ENCODE measurements at regions not wholly inside any gene's neighbourhood (a gene's known extent, or its start where the extent isn't known, plus 50 kb on each side); places are given as distances from the start of the nearest gene placed in this dataset.

DNA sequence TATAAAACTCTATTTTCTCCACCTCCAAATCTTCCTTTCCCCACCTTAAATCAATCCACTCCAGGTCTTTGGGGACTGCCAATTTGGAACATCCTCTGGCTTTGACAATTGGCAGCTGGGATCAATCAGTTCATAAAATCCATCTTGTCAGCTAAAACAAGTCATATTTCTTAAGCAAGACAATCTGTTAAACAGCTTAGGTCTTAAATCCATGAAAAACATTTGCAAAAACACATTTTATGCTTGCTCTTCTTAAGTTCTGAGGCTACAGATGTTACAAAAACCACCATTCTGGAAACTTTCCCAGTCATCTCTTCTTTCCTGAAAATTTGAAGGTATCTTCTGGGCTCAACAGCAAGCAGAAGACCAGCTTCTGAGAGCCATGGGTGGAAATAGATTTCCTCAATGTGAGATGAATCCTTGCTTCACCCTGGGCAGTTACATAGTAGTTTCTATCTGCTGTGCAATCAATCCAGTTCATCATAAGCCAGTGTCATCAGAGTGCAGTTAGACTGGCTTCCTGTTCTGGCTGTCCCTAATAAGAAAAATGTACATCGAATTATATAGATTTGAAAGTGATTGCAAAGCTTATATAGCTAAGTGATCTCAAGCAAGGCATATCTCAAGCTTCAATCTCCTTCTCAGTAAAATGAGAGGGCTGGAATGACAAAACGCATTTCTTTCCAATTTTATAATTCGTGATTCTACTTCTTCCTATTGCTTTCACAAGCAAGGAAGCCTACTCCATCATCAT is 402.7 kb upstream of the INTU start:
- no peaks in the 10 kb centered on the region for H3K4me1 ChIP-seq (ENCODE audit: control insufficient read depth, insufficient read depth, low read length)
- peak; percentile 82 for DNase-seq
- no CpG with 5 or more reads among the region's 3 CpGs for WGBS (ENCODE audit: insufficient coverage)
- H3K4me3 ChIP-seq (ENCODE audit: low read length): no peak overlapping the region
- H3K9me3 ChIP-seq (replicated peaks; ENCODE audit: control insufficient read depth, low read depth, low read length): no peaks in the 10 kb centered on the region
- H3K27me3 ChIP-seq (ENCODE audit: control insufficient read depth, insufficient read depth, low read length): no peaks in the 10 kb centered on the region
- H3K27ac ChIP-seq (ENCODE audit: low read length): no peak overlapping the region
- H3K36me3 ChIP-seq (ENCODE audit: control insufficient read depth, insufficient read depth, low read length): no peaks in the 10 kb centered on the region

DNA sequence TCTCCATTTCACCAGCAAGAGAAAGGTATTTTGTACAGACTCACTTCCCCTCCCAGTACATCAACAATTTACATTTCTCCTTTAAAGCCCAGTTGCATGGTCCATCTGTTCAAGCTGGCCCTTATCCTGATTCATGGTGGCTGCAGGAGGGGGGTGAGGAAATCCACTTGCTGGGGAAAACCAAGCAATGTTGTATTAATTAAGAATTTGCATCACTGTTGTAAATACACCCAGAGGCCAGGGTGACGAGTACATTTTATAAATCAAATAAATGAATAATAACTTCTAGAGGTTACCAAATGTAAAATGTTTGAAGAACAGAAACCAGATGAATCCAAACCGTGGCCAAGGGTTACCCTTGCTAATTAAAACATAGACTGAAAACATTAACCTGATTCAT is 395.9 kb upstream of the INTU start:
- Histone ChIP-seq H3K4me3 (ENCODE audit: low read length) (no peak overlapping the region), H3K27ac (ENCODE audit: low read length) (no peak overlapping the region), H3K9me3 (replicated peaks; ENCODE audit: control insufficient read depth, low read depth, low read length) (no peaks in the 10 kb centered on the region), H3K4me1 (ENCODE audit: control insufficient read depth, insufficient read depth, low read length) (no peaks in the 10 kb centered on the region), H3K36me3 (ENCODE audit: control insufficient read depth, insufficient read depth, low read length) (no peaks in the 10 kb centered on the region), H3K27me3 (ENCODE audit: control insufficient read depth, insufficient read depth, low read length) (no peaks in the 10 kb centered on the region)
- WGBS (ENCODE audit: insufficient coverage): no CpG with 5 or more reads among the region's 2 CpGs
- no peak for DNase-seq

DNA sequence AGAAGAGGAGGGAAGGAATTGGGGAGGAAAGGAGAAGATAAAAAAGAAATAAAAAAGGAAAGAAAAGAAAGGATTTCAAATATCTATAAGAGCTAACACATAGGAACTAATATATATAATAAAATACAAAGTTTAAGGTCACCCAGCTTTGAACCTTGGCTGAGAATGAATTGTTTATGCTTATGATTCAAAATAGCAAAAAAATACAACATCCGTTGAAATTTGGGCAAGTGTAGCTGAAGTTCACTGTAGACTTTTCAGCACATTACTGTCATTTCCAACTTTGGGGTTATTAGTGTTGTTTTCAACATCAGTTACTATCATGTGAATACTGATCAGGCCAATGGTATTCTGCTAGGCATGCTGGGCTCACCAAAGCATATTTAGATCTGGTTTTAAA is 395.2 kb upstream of the INTU start:
- H3K9me3 ChIP-seq (replicated peaks; ENCODE audit: control insufficient read depth, low read depth, low read length): no peaks in the 10 kb centered on the region
- no CpG with 5 or more reads among the region's 1 CpG for WGBS (ENCODE audit: insufficient coverage)
- H3K4me3 ChIP-seq (ENCODE audit: low read length): no peak overlapping the region
- no peaks in the 10 kb centered on the region for H3K27me3 ChIP-seq (ENCODE audit: control insufficient read depth, insufficient read depth, low read length)
- H3K27ac ChIP-seq (ENCODE audit: low read length): no peak overlapping the region
- H3K36me3 ChIP-seq (ENCODE audit: control insufficient read depth, insufficient read depth, low read length): no peaks in the 10 kb centered on the region
- no peaks in the 10 kb centered on the region for H3K4me1 ChIP-seq (ENCODE audit: control insufficient read depth, insufficient read depth, low read length)
- DNase-seq: no peak

DNA sequence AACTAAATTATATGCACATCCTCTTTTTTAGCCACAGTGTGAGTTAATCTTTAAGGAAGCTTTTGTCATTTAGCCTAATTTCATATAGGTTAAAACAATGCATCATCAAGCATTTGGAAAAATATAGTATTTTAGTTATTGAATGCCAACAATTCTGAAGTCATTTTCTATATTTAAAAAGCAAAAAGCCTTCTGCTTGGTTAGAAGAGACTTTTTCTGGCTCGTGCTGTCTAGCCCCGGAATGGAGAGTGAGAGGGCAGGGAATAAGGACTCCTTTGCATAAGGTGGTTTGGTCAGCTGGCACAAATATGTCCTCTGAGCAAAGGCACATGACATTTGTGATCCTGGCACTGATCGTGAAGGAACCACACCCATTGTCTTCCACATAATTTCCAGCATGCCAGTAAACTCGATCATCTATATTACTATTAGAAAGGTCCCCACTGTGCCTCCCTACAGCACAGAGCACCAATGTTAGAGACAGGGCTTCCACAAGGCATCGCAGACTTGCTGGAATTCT is 393.7 kb upstream of the INTU start:
- DNase-seq: peak; percentile 66
- no CpG with 5 or more reads among the region's 5 CpGs for WGBS (ENCODE audit: insufficient coverage)
- Histone ChIP-seq H3K27ac (ENCODE audit: low read length) (no peak overlapping the region), H3K9me3 (replicated peaks; ENCODE audit: control insufficient read depth, low read depth, low read length) (no peaks in the 10 kb centered on the region), H3K27me3 (ENCODE audit: control insufficient read depth, insufficient read depth, low read length) (no peaks in the 10 kb centered on the region), H3K4me3 (ENCODE audit: low read length) (no peak overlapping the region), H3K4me1 (ENCODE audit: control insufficient read depth, insufficient read depth, low read length) (no peaks in the 10 kb centered on the region), H3K36me3 (ENCODE audit: control insufficient read depth, insufficient read depth, low read length) (no peaks in the 10 kb centered on the region)

DNA sequence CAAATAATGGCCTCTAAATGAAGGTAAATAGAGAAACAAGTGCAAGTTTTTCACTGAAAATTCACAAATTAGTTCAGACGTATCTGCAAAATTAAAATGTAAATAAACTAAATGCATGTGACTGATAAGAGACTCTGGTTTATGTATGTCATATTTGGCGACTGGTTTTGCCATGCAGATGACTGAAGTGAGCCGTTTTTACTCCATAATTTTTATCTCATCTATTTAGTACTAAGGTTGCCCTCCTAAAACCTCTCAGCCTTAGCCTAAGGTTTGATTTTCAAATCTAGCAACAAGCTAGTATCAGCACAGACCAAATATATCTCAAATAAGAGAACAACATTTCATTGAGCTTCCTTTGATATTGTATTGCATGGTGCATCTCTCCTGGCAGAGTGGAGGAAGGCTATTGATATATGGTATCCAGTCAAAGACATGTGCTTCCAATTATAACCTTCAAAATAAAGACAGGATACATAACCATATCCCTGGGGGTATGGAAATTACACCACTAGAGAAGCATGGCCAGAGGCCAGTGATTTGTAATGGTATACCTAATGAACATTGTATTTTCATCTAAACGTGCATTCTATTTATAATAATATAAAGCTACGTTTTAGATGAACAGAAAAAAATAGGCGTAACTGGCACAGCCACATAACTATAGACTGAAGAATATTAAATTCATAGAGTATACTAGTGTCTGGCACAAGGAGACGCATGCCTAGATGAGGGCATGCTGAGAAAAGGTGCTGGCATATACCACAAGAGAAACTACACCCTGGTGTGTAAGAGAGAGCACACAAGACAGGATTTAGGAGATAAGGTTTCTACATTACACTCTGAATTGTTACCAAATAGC is 392.6 kb upstream of the INTU start:
- WGBS (ENCODE audit: insufficient coverage): no CpG with 5 or more reads among the region's 7 CpGs
- no peaks in the 10 kb centered on the region for H3K27me3 ChIP-seq (ENCODE audit: control insufficient read depth, insufficient read depth, low read length)
- H3K27ac ChIP-seq (ENCODE audit: low read length): no peak overlapping the region
- peak; percentile 38 for DNase-seq
- no peaks in the 10 kb centered on the region for H3K36me3 ChIP-seq (ENCODE audit: control insufficient read depth, insufficient read depth, low read length)
- H3K4me1 ChIP-seq (ENCODE audit: control insufficient read depth, insufficient read depth, low read length): no peaks in the 10 kb centered on the region
- no peak overlapping the region for H3K4me3 ChIP-seq (ENCODE audit: low read length)
- no peaks in the 10 kb centered on the region for H3K9me3 ChIP-seq (replicated peaks; ENCODE audit: control insufficient read depth, low read depth, low read length)

DNA sequence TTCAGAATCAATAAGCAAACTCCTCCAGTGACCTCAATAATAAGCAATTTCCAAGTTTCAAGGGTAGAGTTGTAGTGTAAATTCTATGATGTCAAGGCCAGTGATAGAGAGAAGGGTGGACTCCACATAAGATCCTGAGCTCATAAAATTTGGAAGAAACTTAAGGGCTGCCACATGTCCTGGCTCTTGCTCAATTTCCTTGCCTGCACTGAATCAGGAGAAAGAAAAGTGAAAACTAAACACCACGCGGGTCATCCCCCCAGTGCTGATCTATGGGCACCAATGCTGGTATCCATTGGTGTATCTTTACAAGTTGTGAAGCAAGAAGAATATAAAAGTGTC is 392.0 kb upstream of the INTU start:
- Histone ChIP-seq H3K4me3 (ENCODE audit: low read length) (no peak overlapping the region), H3K4me1 (ENCODE audit: control insufficient read depth, insufficient read depth, low read length) (no peaks in the 10 kb centered on the region), H3K36me3 (ENCODE audit: control insufficient read depth, insufficient read depth, low read length) (no peaks in the 10 kb centered on the region), H3K27me3 (ENCODE audit: control insufficient read depth, insufficient read depth, low read length) (no peaks in the 10 kb centered on the region), H3K27ac (ENCODE audit: low read length) (no peak overlapping the region), H3K9me3 (replicated peaks; ENCODE audit: control insufficient read depth, low read depth, low read length) (no peaks in the 10 kb centered on the region)
- WGBS (ENCODE audit: insufficient coverage): 88% methylated on average over 2 of the region's 2 CpGs
- peak; percentile 69 for DNase-seq

DNA sequence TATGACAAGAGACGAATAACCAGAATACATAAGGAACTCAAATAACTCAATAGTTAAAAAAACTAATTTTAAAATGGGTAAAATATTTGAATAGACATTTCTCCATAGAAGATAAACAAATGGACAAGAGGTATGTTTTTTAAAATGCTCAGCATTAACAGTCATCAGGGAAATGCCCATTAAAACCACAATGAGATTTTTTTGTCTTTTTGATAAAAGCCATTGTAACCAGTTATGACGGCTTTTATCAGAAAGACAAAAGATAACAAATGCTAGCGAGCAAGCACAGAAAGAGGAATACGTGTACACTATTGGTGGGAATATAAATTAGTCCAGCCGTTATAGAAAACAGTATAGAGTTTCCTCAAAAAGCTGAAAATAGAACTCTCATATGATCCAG is 388.2 kb upstream of the INTU start:
- Histone ChIP-seq H3K4me1 (ENCODE audit: control insufficient read depth, insufficient read depth, low read length) (no peaks in the 10 kb centered on the region), H3K36me3 (ENCODE audit: control insufficient read depth, insufficient read depth, low read length) (no peaks in the 10 kb centered on the region), H3K27ac (ENCODE audit: low read length) (no peak overlapping the region), H3K4me3 (ENCODE audit: low read length) (no peak overlapping the region), H3K27me3 (ENCODE audit: control insufficient read depth, insufficient read depth, low read length) (no peaks in the 10 kb centered on the region), H3K9me3 (replicated peaks; ENCODE audit: control insufficient read depth, low read depth, low read length) (no peaks in the 10 kb centered on the region)
- no CpG with 5 or more reads among the region's 5 CpGs for WGBS (ENCODE audit: insufficient coverage)
- DNase-seq: no peak

DNA sequence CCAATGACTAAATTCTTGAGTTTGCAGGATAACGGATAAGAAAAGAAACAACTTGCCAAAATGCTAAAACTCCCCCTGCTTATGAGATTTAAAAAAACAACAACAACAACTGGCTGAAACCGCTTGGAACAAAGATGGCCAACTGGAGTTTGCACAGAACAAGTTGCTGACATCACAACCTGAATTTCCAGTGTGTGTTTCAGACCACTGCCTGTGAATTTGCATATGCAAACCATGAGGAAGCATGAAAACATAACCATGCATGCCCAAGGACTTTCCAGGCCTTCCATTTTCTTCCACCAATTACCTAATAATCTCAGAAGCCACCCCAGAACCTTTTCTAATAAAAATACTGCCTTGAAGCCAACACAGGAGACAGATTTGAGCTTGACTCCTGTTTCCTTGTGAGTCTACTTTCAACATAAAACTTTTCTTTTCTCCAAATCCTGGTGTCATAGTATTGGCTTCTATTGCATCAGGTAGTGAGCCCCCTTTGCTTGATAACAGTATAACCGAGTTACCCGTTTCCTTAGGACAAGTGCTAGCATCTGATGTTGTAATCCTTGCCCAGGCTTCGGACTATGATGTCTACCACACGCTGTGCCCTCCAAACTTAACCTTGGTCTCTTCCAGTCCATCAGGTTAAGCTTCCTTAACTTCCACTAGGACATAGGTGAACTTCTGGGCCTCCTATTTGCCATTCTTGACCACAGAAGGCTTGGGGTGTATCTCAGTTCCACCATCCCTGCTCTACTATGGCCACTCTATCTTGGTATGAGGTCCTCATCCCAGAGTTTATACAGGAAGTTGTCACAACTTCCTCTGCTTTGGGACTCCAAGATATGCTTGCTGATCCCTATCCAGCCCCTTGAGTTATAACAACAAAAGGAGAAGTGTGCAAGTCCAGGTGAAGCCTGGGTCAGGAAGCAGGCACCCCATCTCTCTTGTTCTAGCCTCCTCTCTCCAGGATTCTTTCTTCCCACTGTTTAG is 385.5 kb upstream of the INTU start:
- 93% methylated on average over 5 of the region's 6 CpGs for WGBS (ENCODE audit: insufficient coverage)
- Histone ChIP-seq H3K4me1 (ENCODE audit: control insufficient read depth, insufficient read depth, low read length) (no peaks in the 10 kb centered on the region), H3K9me3 (replicated peaks; ENCODE audit: control insufficient read depth, low read depth, low read length) (no peaks in the 10 kb centered on the region), H3K27ac (ENCODE audit: low read length) (no peak overlapping the region), H3K4me3 (ENCODE audit: low read length) (no peak overlapping the region), H3K27me3 (ENCODE audit: control insufficient read depth, insufficient read depth, low read length) (no peaks in the 10 kb centered on the region), H3K36me3 (ENCODE audit: control insufficient read depth, insufficient read depth, low read length) (no peaks in the 10 kb centered on the region)
- no peak for DNase-seq

DNA sequence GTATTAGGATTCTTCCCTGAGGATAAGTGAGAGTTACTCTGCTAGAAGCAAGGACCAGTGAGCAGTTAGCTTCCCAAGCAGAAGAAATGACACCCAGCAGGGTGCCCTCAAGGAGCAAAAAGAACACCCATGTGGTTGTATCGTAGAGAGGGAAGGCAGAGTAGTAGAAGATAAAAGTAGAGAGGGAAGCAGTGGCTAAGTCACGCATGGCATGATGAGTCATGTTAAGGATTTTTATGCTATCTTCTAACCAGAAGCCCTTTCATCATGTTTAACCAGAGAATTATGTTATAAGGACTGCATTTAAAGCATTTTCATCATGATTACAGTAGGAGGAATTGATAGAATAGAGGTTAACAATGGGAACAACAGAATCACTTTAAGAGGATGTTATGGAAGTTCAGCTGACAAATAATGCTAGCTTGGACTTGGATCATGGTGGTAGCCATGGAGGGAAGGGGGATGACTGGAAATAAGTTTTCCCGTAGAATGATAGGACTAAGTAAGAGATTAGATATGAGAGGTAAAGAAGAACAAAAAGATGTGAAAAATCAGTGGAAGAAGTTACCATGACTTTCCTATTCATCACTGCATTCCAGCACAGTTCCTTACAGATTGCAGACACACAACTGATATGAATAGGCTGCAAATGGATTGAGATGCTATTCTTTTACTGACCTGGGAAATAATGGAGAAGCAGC is 383.5 kb upstream of the INTU start:
- no peak for DNase-seq
- H3K4me3 ChIP-seq (ENCODE audit: low read length): no peak overlapping the region
- no peak overlapping the region for H3K27ac ChIP-seq (ENCODE audit: low read length)
- WGBS (ENCODE audit: insufficient coverage): 100% methylated on average over 1 of the region's 3 CpGs
- H3K9me3 ChIP-seq (replicated peaks; ENCODE audit: control insufficient read depth, low read depth, low read length): no peaks in the 10 kb centered on the region
- H3K27me3 ChIP-seq (ENCODE audit: control insufficient read depth, insufficient read depth, low read length): no peaks in the 10 kb centered on the region
- H3K36me3 ChIP-seq (ENCODE audit: control insufficient read depth, insufficient read depth, low read length): no peaks in the 10 kb centered on the region
- no peaks in the 10 kb centered on the region for H3K4me1 ChIP-seq (ENCODE audit: control insufficient read depth, insufficient read depth, low read length)
